ENCODE measurements at regions not wholly inside any gene's neighbourhood (a gene's known extent, or its start where the extent isn't known, plus 50 kb on each side); places are given as distances from the start of the nearest gene placed in this dataset.
A peak's percentile ranks its signal among the peaks of the same experiment; 100 is the strongest.
"Not testable (repeated sequence)": the region's sequence is repeated elsewhere in the genome, so short reads cannot be mapped to it uniquely, and the experiment has no call there.

DNA sequence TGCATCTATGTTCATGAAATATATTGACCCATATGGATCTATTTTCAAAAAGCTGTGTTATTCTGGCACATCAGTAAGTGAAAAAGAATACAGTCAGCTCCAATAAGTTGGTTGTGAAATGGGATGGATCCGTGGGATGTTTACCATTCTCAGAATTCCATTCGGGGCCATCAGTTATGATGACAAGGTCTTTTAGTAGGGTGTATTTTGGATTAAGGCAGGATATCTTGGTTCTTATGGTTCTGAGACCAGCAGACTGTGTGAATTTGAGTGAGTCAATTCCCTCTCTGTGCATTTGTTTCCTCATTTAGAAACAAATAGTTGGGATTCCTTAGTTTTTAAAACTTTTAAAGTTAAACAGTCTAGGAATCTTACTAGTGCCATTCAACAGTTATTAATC, 287.4 kb downstream of the CD109 start:
- H3K4me3 ChIP-seq: no peak overlapping the region
- no peak overlapping the region for H3K27ac ChIP-seq
- H3K4me1 ChIP-seq: no peaks in the 10 kb centered on the region
- no peak for DNase-seq
- no peaks in the 10 kb centered on the region for H3K36me3 ChIP-seq
- intact Hi-C loops (cut with DNase I): no loop called here
- no peaks in the 10 kb centered on the region for H3K9me3 ChIP-seq
- H3K27me3 ChIP-seq (ENCODE audit: low read depth): no peaks in the 10 kb centered on the region
- no peak for ATAC-seq
- TF ChIP-seq, protein P1, sequence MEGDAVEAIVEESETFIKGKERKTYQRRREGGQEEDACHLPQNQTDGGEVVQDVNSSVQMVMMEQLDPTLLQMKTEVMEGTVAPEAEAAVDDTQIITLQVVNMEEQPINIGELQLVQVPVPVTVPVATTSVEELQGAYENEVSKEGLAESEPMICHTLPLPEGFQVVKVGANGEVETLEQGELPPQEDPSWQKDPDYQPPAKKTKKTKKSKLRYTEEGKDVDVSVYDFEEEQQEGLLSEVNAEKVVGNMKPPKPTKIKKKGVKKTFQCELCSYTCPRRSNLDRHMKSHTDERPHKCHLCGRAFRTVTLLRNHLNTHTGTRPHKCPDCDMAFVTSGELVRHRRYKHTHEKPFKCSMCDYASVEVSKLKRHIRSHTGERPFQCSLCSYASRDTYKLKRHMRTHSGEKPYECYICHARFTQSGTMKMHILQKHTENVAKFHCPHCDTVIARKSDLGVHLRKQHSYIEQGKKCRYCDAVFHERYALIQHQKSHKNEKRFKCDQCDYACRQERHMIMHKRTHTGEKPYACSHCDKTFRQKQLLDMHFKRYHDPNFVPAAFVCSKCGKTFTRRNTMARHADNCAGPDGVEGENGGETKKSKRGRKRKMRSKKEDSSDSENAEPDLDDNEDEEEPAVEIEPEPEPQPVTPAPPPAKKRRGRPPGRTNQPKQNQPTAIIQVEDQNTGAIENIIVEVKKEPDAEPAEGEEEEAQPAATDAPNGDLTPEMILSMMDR (IDR thresholded peaks at IDR 0.05): no peak

DNA sequence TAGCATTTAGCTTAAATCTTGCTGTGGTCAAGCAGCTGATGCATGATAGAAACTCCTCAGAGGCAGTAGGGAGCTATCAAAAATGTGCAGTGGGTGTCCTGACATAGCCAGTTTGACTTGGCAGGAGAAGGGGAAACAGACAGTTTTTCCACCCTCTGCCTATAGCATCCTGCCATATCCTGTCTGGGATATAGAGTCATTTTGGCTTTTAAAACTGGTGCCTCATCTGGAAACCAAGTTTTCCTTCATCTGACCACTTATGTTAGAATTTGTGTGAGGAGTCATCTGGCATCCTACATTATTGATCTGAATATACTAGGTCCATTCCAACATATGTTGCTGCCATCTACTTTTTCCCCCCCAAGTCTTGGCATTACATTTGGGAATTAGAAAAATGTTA, 284.1 kb downstream of the CD109 start:
- intact Hi-C loops (cut with DNase I): no loop called here
- Histone ChIP-seq H3K36me3 (no peaks in the 10 kb centered on the region), H3K27ac (no peak overlapping the region), H3K9me3 (peaks cover 10% of the 10 kb centered on the region), H3K4me3 (no peak overlapping the region), H3K4me1 (no peaks in the 10 kb centered on the region), H3K27me3 (ENCODE audit: low read depth) (no peaks in the 10 kb centered on the region)
- no peak for DNase-seq
- TF ChIP-seq, protein P1 (IDR thresholded peaks at IDR 0.05): no peak
- ATAC-seq: no peak

DNA sequence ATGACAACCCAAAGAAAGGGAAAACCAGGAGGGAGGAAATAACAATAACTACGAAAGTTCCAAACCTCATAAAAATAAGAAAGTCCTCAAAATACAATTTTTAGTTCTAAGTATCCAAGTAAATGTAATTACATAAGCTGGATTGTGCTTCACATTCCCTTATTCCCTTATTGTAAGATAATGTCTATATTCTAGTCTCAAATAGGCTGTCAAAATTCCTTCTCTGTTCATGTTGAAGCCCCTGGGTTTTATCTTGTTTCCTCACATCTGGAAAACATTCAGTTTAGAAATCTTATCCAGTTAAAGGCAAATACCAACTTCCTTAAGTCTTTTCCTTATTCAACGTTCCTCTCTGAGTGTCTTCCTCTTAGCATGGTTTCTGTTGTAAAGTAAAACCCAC, 282.3 kb downstream of the CD109 start:
- no peaks in the 10 kb centered on the region for H3K27me3 ChIP-seq (ENCODE audit: low read depth)
- intact Hi-C loops (cut with DNase I): no loop called here
- peaks cover 10% of the 10 kb centered on the region for H3K9me3 ChIP-seq
- H3K27ac ChIP-seq: no peak overlapping the region
- no peaks in the 10 kb centered on the region for H3K36me3 ChIP-seq
- ATAC-seq (no peak), DNase-seq (no peak)
- H3K4me1 ChIP-seq: no peaks in the 10 kb centered on the region
- no peak overlapping the region for H3K4me3 ChIP-seq
- TF ChIP-seq, protein P1 (IDR thresholded peaks at IDR 0.05): no peak

DNA sequence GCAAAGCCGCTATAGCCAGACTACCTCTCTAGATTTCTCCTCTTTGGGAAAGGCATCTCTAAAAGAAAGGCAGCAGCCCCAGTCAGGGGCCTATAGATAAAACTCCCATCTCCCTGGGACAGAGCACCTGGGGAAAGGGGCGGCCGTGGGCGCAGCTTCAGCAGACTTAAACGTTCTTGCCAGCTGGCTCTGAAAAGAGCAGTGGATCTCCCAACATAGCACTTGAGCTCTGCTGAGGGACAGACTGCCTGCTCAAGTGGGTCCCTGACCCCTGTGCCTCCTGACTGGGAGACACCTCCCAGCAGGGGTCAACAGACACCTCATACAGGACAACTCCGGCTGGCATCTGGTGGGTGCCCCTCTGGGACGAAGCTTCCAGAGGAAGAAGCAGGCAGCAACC, 276.5 kb downstream of the CD109 start:
- H3K9me3 ChIP-seq; intact Hi-C loops (cut with DNase I); DNase-seq; H3K27me3 ChIP-seq (ENCODE audit: low read depth); H3K36me3 ChIP-seq; ATAC-seq; H3K4me1 ChIP-seq; H3K27ac ChIP-seq; H3K4me3 ChIP-seq: not testable (repeated sequence)

DNA sequence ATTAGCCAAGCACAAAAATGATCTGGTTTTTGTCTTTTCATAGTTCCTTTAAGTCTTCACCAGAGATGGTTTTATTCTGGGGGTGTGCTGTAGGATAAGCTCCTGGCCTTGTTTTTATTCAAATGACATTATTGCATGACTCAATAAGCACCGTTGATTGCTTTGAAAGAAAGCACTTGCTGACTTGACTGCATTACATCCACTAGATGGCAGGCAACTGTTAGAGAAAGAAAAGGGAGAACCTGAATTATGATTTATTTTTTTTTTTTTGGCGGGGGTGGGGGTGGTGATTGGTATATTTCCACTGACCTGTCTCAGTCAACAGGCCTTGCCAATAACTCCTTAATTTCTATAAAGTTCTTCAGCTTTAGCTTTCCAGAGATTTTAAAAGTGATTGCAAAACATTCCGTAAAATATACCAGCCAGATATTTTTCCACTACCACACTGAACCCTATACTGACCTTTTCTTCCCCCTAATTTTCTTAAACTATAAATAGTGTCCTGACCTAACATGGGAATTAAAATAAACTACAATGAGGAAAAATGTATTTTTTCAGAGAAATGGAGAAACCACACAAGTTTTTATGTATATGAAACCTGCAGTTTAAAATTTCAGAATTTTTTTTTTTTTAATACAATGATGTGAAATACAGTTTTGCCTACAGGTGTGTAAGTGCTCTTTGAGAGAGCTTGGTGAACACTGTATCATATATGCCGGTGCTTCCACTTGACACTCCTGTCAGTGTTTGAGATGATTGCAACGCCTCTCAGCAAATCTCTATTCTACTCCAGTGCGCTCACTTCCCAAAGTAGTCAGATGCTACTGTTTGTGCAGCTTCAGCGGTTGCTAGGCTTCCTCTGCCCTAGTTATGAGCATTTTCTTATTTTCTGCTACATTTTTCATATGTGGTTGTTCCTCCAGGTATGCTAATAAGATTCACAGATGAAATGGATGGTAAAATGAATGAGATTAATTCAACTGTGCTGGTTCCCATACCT, 274.3 kb downstream of the CD109 start:
- Histone ChIP-seq H3K4me1 (no peaks in the 10 kb centered on the region), H3K27ac (no peak overlapping the region), H3K9me3 (no peaks in the 10 kb centered on the region), H3K4me3 (no peak overlapping the region), H3K27me3 (ENCODE audit: low read depth) (no peaks in the 10 kb centered on the region), H3K36me3 (no peaks in the 10 kb centered on the region)
- peak in 1 of 2 donors; percentile 51 for ATAC-seq
- TF ChIP-seq, protein P1 (IDR thresholded peaks at IDR 0.05): peak; percentile 41
- no peak for DNase-seq
- intact Hi-C loops (cut with DNase I): no loop called here

DNA sequence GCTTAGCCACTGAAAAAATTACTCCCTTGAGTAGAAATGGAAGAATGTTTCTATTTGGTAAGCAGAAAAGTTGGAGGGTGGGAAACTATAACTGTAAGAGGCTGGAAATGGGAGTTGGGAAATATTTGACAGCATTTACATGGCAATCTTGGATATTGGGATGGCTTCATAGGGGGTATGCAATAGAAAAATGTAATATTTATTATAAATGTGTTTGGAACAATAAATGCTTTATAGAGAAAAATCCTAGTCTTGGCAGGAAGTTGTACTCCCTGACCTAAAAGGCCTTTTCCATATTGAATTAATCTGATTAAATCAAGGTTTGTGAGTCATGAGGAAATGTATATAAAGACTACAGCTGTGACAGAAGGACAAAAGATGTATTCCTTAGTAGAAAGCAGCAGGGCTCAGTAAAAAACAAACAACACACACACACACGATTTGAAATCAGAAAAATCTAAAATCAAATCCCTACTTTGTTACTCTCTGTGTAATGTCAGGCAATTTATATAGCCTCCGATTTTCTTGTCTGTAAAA, 272.3 kb downstream of the CD109 start:
- Histone ChIP-seq H3K27me3 (ENCODE audit: low read depth) (no peaks in the 10 kb centered on the region), H3K27ac (no peak overlapping the region), H3K4me1 (no peaks in the 10 kb centered on the region), H3K9me3 (no peaks in the 10 kb centered on the region), H3K36me3 (no peaks in the 10 kb centered on the region), H3K4me3 (no peak overlapping the region)
- DNase-seq (no peak), ATAC-seq (no peak)
- intact Hi-C loops (cut with DNase I): no loop called here
- TF ChIP-seq, protein P1 (IDR thresholded peaks at IDR 0.05): no peak
